ENCODE measurements at regions not wholly inside any gene's neighbourhood (a gene's known extent, or its start where the extent isn't known, plus 50 kb on each side); places are given as distances from the start of the nearest gene placed in this dataset.

- intact Hi-C loops (cut with micrococcal nuclease; ENCODE audit: unreplicated experiment) = no loop called here
- Histone ChIP-seq H2AFZ (ENCODE audit: low read length) (no peak overlapping the region), H4K20me1 (ENCODE audit: insufficient read depth, low read length) (no peaks in the 10 kb centered on the region), H3K79me2 (ENCODE audit: insufficient read depth, low read depth, low read length) (no peaks in the 10 kb centered on the region), H3K4me3 (ENCODE audit: low read depth, low read length, poor library complexity, severe bottlenecking) (no peak overlapping the region), H3K4me2 (ENCODE audit: low read length) (no peak overlapping the region), H3K9me2 (ENCODE audit: insufficient read depth, low read length) (no peaks in the 10 kb centered on the region), H3K36me3 (ENCODE audit: insufficient read depth, low read length) (no peaks in the 10 kb centered on the region), H3K9me3 (ENCODE audit: low read length) (no peaks in the 10 kb centered on the region), H3K27ac (ENCODE audit: low read depth, low read length, poor library complexity, severe bottlenecking) (no peak overlapping the region), H3K4me1 (ENCODE audit: insufficient read depth, low read length, poor library complexity, severe bottlenecking) (no peaks in the 10 kb centered on the region)
- DNase-seq (ENCODE audit: low spot score) = no peak
- ChIA-PET POLR2A (no interaction called here), CTCF (ENCODE audit: unreplicated experiment) (no interaction called here)
- no TSS peak for BruUV-seq (replicated peaks)
- TF ChIP-seq, protein P1, sequence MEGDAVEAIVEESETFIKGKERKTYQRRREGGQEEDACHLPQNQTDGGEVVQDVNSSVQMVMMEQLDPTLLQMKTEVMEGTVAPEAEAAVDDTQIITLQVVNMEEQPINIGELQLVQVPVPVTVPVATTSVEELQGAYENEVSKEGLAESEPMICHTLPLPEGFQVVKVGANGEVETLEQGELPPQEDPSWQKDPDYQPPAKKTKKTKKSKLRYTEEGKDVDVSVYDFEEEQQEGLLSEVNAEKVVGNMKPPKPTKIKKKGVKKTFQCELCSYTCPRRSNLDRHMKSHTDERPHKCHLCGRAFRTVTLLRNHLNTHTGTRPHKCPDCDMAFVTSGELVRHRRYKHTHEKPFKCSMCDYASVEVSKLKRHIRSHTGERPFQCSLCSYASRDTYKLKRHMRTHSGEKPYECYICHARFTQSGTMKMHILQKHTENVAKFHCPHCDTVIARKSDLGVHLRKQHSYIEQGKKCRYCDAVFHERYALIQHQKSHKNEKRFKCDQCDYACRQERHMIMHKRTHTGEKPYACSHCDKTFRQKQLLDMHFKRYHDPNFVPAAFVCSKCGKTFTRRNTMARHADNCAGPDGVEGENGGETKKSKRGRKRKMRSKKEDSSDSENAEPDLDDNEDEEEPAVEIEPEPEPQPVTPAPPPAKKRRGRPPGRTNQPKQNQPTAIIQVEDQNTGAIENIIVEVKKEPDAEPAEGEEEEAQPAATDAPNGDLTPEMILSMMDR (conservative IDR thresholded peaks at IDR 0.05; ENCODE audit: low read length) = no peak
- TF ChIP-seq EZH2phosphoT487 (IDR thresholded peaks at IDR 0.05; ENCODE audit: borderline replicate concordance, low read depth, low read length) = no peak
Measured at GRCh38 chr20:60990643-60991042, 261.4 kb upstream of the CDH4 start.

- H3K79me2 ChIP-seq (ENCODE audit: insufficient read depth, low read depth, low read length) = no peaks in the 10 kb centered on the region
- no TSS peak for BruUV-seq (replicated peaks)
- H3K9me2 ChIP-seq (ENCODE audit: insufficient read depth, low read length) = no peaks in the 10 kb centered on the region
- POLR2A ChIA-PET = no interaction called here
- H3K27ac ChIP-seq (ENCODE audit: low read depth, low read length, poor library complexity, severe bottlenecking) = no peak overlapping the region
- no peak for DNase-seq (ENCODE audit: low spot score)
- H2AFZ ChIP-seq (ENCODE audit: low read length) = no peak overlapping the region
- no peak overlapping the region for H3K4me2 ChIP-seq (ENCODE audit: low read length)
- H3K4me3 ChIP-seq (ENCODE audit: low read depth, low read length, poor library complexity, severe bottlenecking) = no peak overlapping the region
- no peaks in the 10 kb centered on the region for H4K20me1 ChIP-seq (ENCODE audit: insufficient read depth, low read length)
- CTCF ChIA-PET (ENCODE audit: unreplicated experiment) = no interaction called here
- intact Hi-C loops (cut with micrococcal nuclease; ENCODE audit: unreplicated experiment) = no loop called here
- H3K4me1 ChIP-seq (ENCODE audit: insufficient read depth, low read length, poor library complexity, severe bottlenecking) = no peaks in the 10 kb centered on the region
- no peaks in the 10 kb centered on the region for H3K36me3 ChIP-seq (ENCODE audit: insufficient read depth, low read length)
- TF ChIP-seq, protein P1 (conservative IDR thresholded peaks at IDR 0.05; ENCODE audit: low read length) = peak; percentile 35
- TF ChIP-seq EZH2phosphoT487 (IDR thresholded peaks at IDR 0.05; ENCODE audit: borderline replicate concordance, low read depth, low read length) = no peak
- H3K9me3 ChIP-seq (ENCODE audit: low read length) = no peaks in the 10 kb centered on the region
Measured at GRCh38 chr20:60993433-60994044, 258.5 kb upstream of the CDH4 start.

GRCh38 chr20:60999250-60999649 is 252.8 kb upstream of the CDH4 start:
- Histone ChIP-seq H3K4me3 (ENCODE audit: low read depth, low read length, poor library complexity, severe bottlenecking) (no peak overlapping the region), H3K36me3 (ENCODE audit: insufficient read depth, low read length) (no peaks in the 10 kb centered on the region), H3K4me1 (ENCODE audit: insufficient read depth, low read length, poor library complexity, severe bottlenecking) (no peaks in the 10 kb centered on the region), H4K20me1 (ENCODE audit: insufficient read depth, low read length) (no peaks in the 10 kb centered on the region), H3K9me2 (ENCODE audit: insufficient read depth, low read length) (no peaks in the 10 kb centered on the region), H3K9me3 (ENCODE audit: low read length) (no peaks in the 10 kb centered on the region), H2AFZ (ENCODE audit: low read length) (no peak overlapping the region), H3K27ac (ENCODE audit: low read depth, low read length, poor library complexity, severe bottlenecking) (no peak overlapping the region), H3K79me2 (ENCODE audit: insufficient read depth, low read depth, low read length) (no peaks in the 10 kb centered on the region), H3K4me2 (ENCODE audit: low read length) (no peak overlapping the region)
- TF ChIP-seq EZH2phosphoT487 (IDR thresholded peaks at IDR 0.05; ENCODE audit: borderline replicate concordance, low read depth, low read length) = no peak
- TF ChIP-seq, protein P1 (conservative IDR thresholded peaks at IDR 0.05; ENCODE audit: low read length) = no peak
- ChIA-PET POLR2A (no interaction called here), CTCF (ENCODE audit: unreplicated experiment) (no interaction called here)
- no peak for DNase-seq (ENCODE audit: low spot score)
- intact Hi-C loops (cut with micrococcal nuclease; ENCODE audit: unreplicated experiment) = no loop called here
- BruUV-seq (replicated peaks) = no TSS peak

All from OCI-LY7 (cell line).